LNCaP clone FGC (cell line): ENCODE measurements at regions not wholly inside any gene's neighbourhood (a gene's known extent, or its start where the extent isn't known, plus 50 kb on each side); places are given as distances from the start of the nearest gene placed in this dataset.
"Not testable (repeated sequence)": the region's sequence is repeated elsewhere in the genome, so short reads cannot be mapped to it uniquely, and the experiment has no call there.

ENCODE experiments used
- DNase-seq: peaks from one replicate; pipeline ENCODE4 v3.0.0-alpha.2; 2011; ENCODE audit warnings: low read depth
- H3K4me3 ChIP-seq: 2 replicates; pipeline ENCODE4 v1.5.1; 2011; ENCODE audit warnings: mild to moderate bottlenecking, low read depth, low read length, control low read depth
- TF ChIP-seq, protein P1 (sequence below): IDR thresholded peaks from 2 replicates; pipeline ENCODE4 v1.5.1; 2012; ENCODE audit warnings: mild to moderate bottlenecking; ENCODE audit not compliant: control insufficient read depth, insufficient read depth; ENCODE audit errors: extremely low read depth

DNA sequence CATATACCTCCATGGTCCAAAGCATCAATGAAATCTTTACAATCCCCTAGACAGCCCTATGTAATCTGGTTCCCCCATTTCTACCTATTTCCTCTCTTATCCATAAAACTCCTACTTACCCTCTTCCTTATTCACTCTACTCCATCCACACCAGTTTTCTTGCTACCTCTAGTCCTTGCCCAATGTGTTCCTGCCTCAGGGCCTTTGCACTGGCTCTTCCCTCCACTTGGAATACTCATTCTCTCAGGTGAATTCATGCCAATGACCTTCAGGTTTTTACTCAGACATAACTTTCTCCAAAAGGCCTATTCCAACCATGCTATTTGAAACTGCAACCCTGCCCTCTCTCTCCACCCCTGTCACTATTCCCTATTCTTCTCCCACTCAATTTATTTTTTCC lies 138.7 kb upstream of the KRR1 start:
- no peak for DNase-seq
- no peak overlapping the region for H3K4me3 ChIP-seq

DNA sequence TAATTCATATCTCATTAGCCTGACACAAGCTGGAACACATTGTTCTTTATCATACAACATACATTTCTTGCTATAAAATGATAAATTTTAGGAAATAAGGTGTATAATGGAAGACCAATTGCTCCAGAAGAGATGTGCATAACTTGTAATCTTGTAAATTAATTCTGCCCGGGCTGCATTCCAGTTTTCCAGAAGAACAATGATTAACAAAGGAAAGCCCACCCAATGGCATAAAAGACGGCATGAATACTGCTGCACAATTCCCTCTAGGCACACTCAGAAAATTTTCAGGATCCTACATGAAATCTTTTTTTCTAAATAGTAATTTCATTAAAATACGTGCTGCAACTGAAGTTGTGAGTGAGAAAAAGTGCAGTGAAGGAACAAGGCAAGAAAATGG lies 137.4 kb upstream of the KRR1 start:
- no peak for DNase-seq
- no peak overlapping the region for H3K4me3 ChIP-seq
- TF ChIP-seq, protein P1, sequence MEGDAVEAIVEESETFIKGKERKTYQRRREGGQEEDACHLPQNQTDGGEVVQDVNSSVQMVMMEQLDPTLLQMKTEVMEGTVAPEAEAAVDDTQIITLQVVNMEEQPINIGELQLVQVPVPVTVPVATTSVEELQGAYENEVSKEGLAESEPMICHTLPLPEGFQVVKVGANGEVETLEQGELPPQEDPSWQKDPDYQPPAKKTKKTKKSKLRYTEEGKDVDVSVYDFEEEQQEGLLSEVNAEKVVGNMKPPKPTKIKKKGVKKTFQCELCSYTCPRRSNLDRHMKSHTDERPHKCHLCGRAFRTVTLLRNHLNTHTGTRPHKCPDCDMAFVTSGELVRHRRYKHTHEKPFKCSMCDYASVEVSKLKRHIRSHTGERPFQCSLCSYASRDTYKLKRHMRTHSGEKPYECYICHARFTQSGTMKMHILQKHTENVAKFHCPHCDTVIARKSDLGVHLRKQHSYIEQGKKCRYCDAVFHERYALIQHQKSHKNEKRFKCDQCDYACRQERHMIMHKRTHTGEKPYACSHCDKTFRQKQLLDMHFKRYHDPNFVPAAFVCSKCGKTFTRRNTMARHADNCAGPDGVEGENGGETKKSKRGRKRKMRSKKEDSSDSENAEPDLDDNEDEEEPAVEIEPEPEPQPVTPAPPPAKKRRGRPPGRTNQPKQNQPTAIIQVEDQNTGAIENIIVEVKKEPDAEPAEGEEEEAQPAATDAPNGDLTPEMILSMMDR = no peak

More for the DNA sequence above, 138.7 kb upstream of the KRR1 start:
- TF ChIP-seq, protein P1 = no peak

DNA sequence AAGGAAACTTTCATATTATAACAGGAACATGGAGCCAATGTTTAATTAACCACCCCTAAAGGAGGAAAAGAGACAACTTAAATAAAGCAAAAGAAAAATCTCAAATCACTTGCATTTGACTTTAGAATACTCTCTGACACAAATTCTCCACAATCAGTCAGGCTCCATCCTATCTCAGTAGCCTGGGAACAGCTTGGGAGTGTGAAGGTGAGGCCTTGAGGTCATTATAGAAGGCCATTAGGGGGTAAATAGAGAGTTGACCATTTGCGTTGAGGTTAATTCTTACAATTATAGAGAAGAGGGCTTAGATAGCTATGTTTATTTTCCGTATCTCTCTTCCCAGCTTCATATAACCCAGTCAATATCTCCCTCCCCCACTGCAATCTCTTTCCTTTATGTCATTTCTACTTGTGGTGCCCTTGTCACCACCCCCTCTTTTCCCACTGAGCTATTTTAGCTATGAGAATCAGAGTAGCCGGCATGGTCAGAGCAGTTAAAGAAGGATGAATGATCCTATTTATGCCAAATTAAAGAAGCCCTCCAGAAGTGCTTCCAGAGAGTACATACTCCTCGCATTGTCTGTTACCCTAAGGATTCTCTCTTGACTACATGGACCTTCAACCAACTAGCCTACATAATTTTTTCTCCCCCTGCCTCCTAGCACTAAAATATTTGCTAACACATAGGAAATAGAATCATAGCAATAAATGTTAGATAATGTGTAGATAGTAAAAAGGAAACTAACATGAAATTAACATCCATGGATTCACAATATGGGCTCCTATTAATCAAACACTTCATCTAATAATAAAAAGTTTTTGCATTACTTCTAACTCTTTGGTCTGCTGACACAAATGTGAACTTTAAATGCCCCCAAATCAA lies 135.2 kb upstream of the KRR1 start:
- TF ChIP-seq, protein P1 = no peak
- no peak for DNase-seq

DNA sequence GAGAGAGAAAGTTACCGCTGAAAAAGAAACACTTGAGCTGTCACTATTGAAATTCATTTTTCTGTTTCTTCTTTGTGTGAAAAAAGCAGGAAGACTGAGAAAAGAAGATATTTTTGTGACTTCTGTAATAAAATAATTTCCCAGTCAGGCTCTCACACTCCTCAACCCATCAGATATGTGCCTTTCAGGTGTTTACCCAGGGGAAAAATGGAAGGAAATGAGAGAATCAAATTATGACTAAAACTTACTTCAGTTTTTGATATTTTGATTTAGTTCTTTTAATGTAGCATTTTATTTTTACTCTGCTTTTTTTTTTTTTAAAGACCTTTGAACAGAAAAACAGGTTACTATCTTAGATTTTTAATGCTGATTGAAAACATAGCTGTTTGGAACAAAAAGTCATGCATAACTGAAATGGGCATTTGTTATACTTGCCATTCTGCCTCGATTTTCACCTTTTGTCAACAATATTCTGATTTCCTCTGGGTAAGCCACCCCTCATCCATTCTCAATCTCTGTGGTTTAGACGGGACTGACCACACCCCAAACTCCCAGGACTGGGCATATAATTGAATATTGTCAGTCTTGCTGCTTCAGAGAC lies 133.2 kb upstream of the KRR1 start:
- no peak for DNase-seq
- TF ChIP-seq, protein P1 = no peak
- no peak overlapping the region for H3K4me3 ChIP-seq

More for the DNA sequence above, 135.2 kb upstream of the KRR1 start:
- no peak overlapping the region for H3K4me3 ChIP-seq

DNA sequence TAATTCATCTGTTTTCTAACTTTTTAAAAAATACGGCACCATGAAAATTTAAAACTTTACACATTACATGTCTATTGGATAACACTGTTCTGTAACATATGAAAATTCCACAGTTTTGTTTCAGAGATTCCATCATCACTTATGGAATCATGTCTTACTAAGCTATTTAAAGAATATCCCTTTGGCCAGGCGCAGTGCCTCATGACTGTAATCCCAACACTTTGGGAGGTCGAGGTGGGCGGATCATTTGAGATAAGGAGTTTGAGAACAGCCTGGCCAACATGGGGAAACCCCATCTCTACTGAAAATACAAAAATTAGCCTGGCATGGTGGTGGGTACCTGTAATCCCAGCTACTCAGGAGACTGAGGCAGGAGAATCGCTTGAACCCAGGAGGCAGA lies 131.7 kb upstream of the KRR1 start:
- H3K4me3 ChIP-seq, DNase-seq: not testable (repeated sequence)

DNA sequence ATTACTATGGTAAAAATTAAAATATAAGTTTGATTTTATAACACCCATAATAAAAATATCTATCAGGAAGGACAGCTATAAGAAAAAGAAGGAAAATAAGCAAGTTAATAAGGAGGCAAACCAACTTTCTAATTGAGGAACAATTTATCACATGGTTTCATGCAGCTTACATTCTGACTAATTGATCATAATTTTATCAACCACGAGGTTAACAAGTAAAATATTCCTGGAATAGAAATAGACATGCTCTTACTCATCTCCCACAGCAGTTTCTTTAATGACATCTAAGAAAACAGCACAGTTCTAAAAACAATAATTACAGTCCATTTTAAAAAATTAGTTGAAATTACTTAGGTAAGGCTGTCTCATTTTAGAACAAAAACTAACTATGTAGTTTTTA lies 130.8 kb upstream of the KRR1 start:
- TF ChIP-seq, protein P1 = no peak
- DNase-seq = no peak
- no peak overlapping the region for H3K4me3 ChIP-seq

DNA sequence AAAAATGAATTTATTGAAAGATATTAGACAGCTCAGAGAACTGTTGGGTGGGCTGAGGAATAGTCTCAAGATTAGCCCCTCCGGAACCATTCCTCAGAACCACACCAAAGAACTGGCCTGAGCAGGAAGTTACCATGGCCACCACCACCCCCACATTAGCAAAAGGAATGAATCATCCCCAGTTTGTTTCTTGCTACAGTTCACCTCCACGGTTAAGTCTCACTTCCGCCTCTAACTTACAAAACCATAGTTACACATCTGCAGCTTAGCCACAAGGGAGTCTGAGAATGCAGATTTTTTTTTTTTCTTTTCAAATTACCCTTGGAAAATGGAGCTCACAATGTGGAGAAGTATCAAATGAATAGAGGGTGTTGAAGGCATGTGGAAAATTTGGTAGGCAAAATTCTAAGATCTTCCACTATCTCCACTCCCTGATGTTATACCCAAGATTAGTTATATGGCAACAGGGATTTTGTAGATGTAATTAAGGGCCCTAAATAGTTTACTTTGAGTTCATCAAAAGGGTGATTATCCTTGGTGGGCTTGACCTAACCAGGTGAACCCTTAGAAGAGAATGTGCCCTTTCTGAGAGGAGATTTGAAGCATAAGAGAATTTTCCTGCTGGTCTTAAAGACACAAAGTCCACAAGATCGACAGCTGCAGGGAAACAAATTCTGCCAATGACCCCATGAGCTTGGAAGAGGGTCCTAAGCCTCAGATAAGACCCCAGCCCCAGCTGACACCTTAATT lies 129.8 kb upstream of the KRR1 start:
- TF ChIP-seq, protein P1 = no peak
- no peak overlapping the region for H3K4me3 ChIP-seq
- DNase-seq = no peak
